B cell (primary cell): ENCODE measurements at regions not wholly inside any gene's neighbourhood (a gene's known extent, or its start where the extent isn't known, plus 50 kb on each side); places are given as distances from the start of the nearest gene placed in this dataset.

ENCODE experiments used
- ATAC-seq: fragments of 200-7000 bp; cut with Tn5 transposase; one replicate; pipeline ENCODE4 v1.10.0; 2021; ENCODE audit warnings: low read depth, mild to moderate bottlenecking, moderate number of reproducible peaks, moderate library complexity
- CTCF ChIA-PET: fragments of 350-600 bp; sonication (Branson Sonifier 250); formaldehyde crosslinking; loops from one replicate; lab custom pipeline; 2021; ENCODE audit warnings: antibody characterized with exemption, inconsistent platforms; lab: Charles Lee
- POLR2A ChIA-PET: fragments of 350-600 bp; sonication (Branson Sonifier 250); formaldehyde crosslinking; loops from one replicate; lab custom pipeline; 2021; ENCODE audit warnings: antibody characterized with exemption; lab: Charles Lee
- DNase-seq: peaks from one replicate; pipeline ENCODE4 v3.0.0; 2013
- H2AFZ ChIP-seq: 2 replicates; pipeline ENCODE4 v1.6.1; 2012; ENCODE audit warnings: mild to moderate bottlenecking, low read depth, low read length; ENCODE audit not compliant: insufficient read depth, poor library complexity, severe bottlenecking
- H3K27ac ChIP-seq, 2 donors: 1 replicate in 1 of 2; 2 replicates in 1 of 2; pipeline ENCODE4 v1.5.1; 2012 to 2013; ENCODE audit warnings: low read length in 2 of 2, mild to moderate bottlenecking in 2 of 2, moderate library complexity in 1 of 2
- H3K27me3 ChIP-seq, 4 experiments: fragments of 200-600 bp in 1 of 4; sonication (generic) in 1 of 4; replicated peaks in 1 of 4; 1 replicate in 2 of 4; 2 replicates in 2 of 4; pipeline versions ENCODE4 v1.6.1 to v1.7.0; 2013 to 2016; ENCODE audit warnings: low read length in 3 of 4, mild to moderate bottlenecking in 2 of 4, mixed read lengths in 1 of 4, moderate library complexity in 1 of 4; ENCODE audit not compliant: insufficient read depth in 4 of 4, control insufficient read depth in 3 of 4; ENCODE audit errors: control extremely low read depth in 1 of 4
- H3K36me3 ChIP-seq, 2 experiments: replicated peaks in 1 of 2; 1 replicate in 1 of 2; 2 replicates in 1 of 2; pipeline versions ENCODE4 v1.6.1 to v1.7.1; 2013; ENCODE audit warnings: low read length in 1 of 2; ENCODE audit not compliant: insufficient read depth in 2 of 2, control insufficient read depth in 1 of 2; ENCODE audit errors: control extremely low read depth in 1 of 2, extremely low read depth in 1 of 2
- H3K4me1 ChIP-seq, 2 donors: fragments of 200-600 bp in 1 of 2; sonication (generic) in 1 of 2; 1 replicate in 1 of 2; 2 replicates in 1 of 2; pipeline versions ENCODE4 v1.5.1 to v1.6.1; 2013 to 2017; ENCODE audit warnings: low read length in 2 of 2; ENCODE audit not compliant: control insufficient read depth in 2 of 2, insufficient read depth in 2 of 2
- H3K4me2 ChIP-seq: replicated peaks from 2 replicates; pipeline ENCODE3; 2012; ENCODE audit warnings: mild to moderate bottlenecking, low read depth, low read length; ENCODE audit not compliant: poor library complexity, severe bottlenecking
- H3K4me3 ChIP-seq, 5 experiments: fragments of 200-600 bp in 1 of 5; sonication (generic) in 1 of 5; 1 replicate in 3 of 5; 2 replicates in 2 of 5; pipeline versions ENCODE4 v1.5.1 to v1.7.0; 2011 to 2016; ENCODE audit warnings: low read length in 4 of 5, mild to moderate bottlenecking in 4 of 5, low read depth in 2 of 5, control low read depth in 1 of 5, moderate library complexity in 1 of 5; ENCODE audit not compliant: insufficient read depth in 1 of 5; ENCODE audit errors: control extremely low read depth in 1 of 5, extremely low read depth in 1 of 5
- H3K79me2 ChIP-seq: fragments of 200-600 bp; sonication (generic); one replicate; pipeline ENCODE4 v1.6.0; 2016; ENCODE audit warnings: low read length; ENCODE audit not compliant: control insufficient read depth, insufficient read depth
- H3K9ac ChIP-seq: fragments of 200-600 bp; sonication (generic); 2 replicates; pipeline ENCODE4 v1.6.1; 2017; ENCODE audit warnings: mild to moderate bottlenecking, low read length, moderate library complexity
- H3K9me3 ChIP-seq, 3 donors: one replicate each; pipeline versions ENCODE4 v1.6.1 to v1.7.1; 2013; ENCODE audit warnings: low read length in 2 of 3; ENCODE audit not compliant: control insufficient read depth in 2 of 3, insufficient read depth in 1 of 3; ENCODE audit errors: control extremely low read depth in 1 of 3
- H4K20me1 ChIP-seq: 2 replicates; pipeline ENCODE4 v1.6.0; 2012; ENCODE audit warnings: mild to moderate bottlenecking, low read length; ENCODE audit not compliant: insufficient read depth, control insufficient read depth, poor library complexity, severe bottlenecking
- H3K27ac Mint-ChIP-seq: one replicate; pipeline ENCODE4 v1.8.0; 2021; ENCODE audit warnings: mixed read lengths
- H3K27me3 Mint-ChIP-seq: one replicate; pipeline ENCODE4 v1.8.0; 2021; ENCODE audit warnings: mixed read lengths
- H3K4me1 Mint-ChIP-seq: one replicate; pipeline ENCODE4 v1.8.0; 2021; ENCODE audit warnings: mixed read lengths
- H3K4me3 Mint-ChIP-seq: one replicate; pipeline ENCODE4 v1.8.0; 2021; ENCODE audit warnings: mixed read lengths
- H3K9me3 Mint-ChIP-seq: one replicate; pipeline ENCODE4 v1.8.0; 2022; ENCODE audit warnings: mixed read lengths; ENCODE audit not compliant: insufficient read depth
- CTCF ChIP-seq: fragments of 200-600 bp; IDR thresholded peaks from one replicate; pipeline ENCODE4 v1.8.0; 2022; ENCODE audit warnings: antibody characterized with exemption, mild to moderate bottlenecking
- EZH2 ChIP-seq: IDR thresholded peaks from 2 replicates; pipeline ENCODE4 v1.6.1; 2012; ENCODE audit warnings: borderline replicate concordance, low read depth, mild to moderate bottlenecking, moderate library complexity, low read length; ENCODE audit not compliant: insufficient read depth, poor library complexity, severe bottlenecking
- whole genome bisulfite sequencing: methylation state at CpG from one replicate; pipeline ENCODE4 v1.1.5; 2013; ENCODE audit warnings: missing lambda C conversion rate; ENCODE audit not compliant: insufficient coverage; 5-methylcytosine and 5-hydroxymethylcytosine counted together
- intact Hi-C: fragments of 100-400 bp; cut with micrococcal nuclease; formaldehyde crosslinking; loops from one replicate; pipeline ENCODE4 v1.10.0; 2022

GRCh38 chr19:28482221-28482620 lies 730.7 kb downstream of the UQCRFS1 start:
- Histone ChIP-seq H3K9ac (no peak overlapping the region), H2AFZ (no peak overlapping the region), H3K27ac (no peak overlapping the region), H3K4me2 (no peak overlapping the region), H4K20me1 (no peaks in the 10 kb centered on the region), H3K79me2 (no peaks in the 10 kb centered on the region), H3K4me1 (peaks cover 5 to 6% of the 10 kb centered on the region in 2 donors), H3K9me3 (peaks cover 0 to 10% (median 0%) of the 10 kb centered on the region in 3 donors), H3K4me3 (no peak overlapping the region), H3K36me3 (no peaks in the 10 kb centered on the region), H3K27me3 (no peaks in the 10 kb centered on the region)
- ATAC-seq: no peak
- Mint-ChIP-seq H3K4me3 (no peak overlapping the region), H3K27ac (no peak overlapping the region), H3K27me3 (no peaks in the 10 kb centered on the region), H3K4me1 (peaks cover 5% of the 10 kb centered on the region), H3K9me3 (peaks cover 3% of the 10 kb centered on the region)
- TF ChIP-seq EZH2 (no peak), CTCF (no peak)
- CTCF ChIA-PET: no interaction called here
- no peak for DNase-seq
- intact Hi-C loops: no loop called here
- POLR2A ChIA-PET: no interaction called here
- 80% methylated on average over 1 of the region's 3 CpGs for WGBS

GRCh38 chr19:28481674-28482073 lies 731.3 kb downstream of the UQCRFS1 start:
- H3K27ac Mint-ChIP-seq: no peak overlapping the region
- no peak overlapping the region for H3K4me3 Mint-ChIP-seq
- peaks cover 3 to 6% of the 10 kb centered on the region in 2 donors for H3K4me1 ChIP-seq
- H3K36me3 ChIP-seq: no peaks in the 10 kb centered on the region
- H3K9me3 ChIP-seq: peaks cover 0 to 10% (median 0%) of the 10 kb centered on the region in 3 donors
- H3K4me3 ChIP-seq: no peak overlapping the region
- H3K4me1 Mint-ChIP-seq: peaks cover 4% of the 10 kb centered on the region
- ChIA-PET POLR2A (no interaction called here), CTCF (no interaction called here)
- H3K27me3 Mint-ChIP-seq: no peaks in the 10 kb centered on the region
- ATAC-seq: no peak
- H3K27me3 ChIP-seq: no peaks in the 10 kb centered on the region
- H3K79me2 ChIP-seq: no peaks in the 10 kb centered on the region
- intact Hi-C loops: no loop called here
- H4K20me1 ChIP-seq: no peaks in the 10 kb centered on the region
- no peak overlapping the region for H3K4me2 ChIP-seq
- no peak overlapping the region for H3K27ac ChIP-seq
- no peak for DNase-seq
- no peak for TF ChIP-seq CTCF
- no peak for TF ChIP-seq EZH2
- no peak overlapping the region for H2AFZ ChIP-seq
- no peak overlapping the region for H3K9ac ChIP-seq
- no CpG with 5 or more reads among the region's 1 CpG for WGBS
- H3K9me3 Mint-ChIP-seq: peaks cover 3% of the 10 kb centered on the region
